ENCODE measurements at regions not wholly inside any gene's neighbourhood (a gene's known extent, or its start where the extent isn't known, plus 50 kb on each side); places are given as distances from the start of the nearest gene placed in this dataset.

GRCh38 chr5:66306105-66306843 is 162.2 kb downstream of the SREK1 start:
- ATAC-seq: peak; percentile 71
- DNase-seq: peak; percentile 17

GRCh38 chr5:66306844-66307315 is 162.8 kb downstream of the SREK1 start:
- DNase-seq (no peak), ATAC-seq (no peak)

- DNase-seq (no peak), ATAC-seq (no peak)
These were observed 163.6 kb downstream of the SREK1 start for GRCh38 chr5:66307647-66308241.

GRCh38 chr5:66312266-66312665 is 168.2 kb downstream of the SREK1 start:
- no peak for ATAC-seq
- no peak for DNase-seq

- ATAC-seq: no peak
- DNase-seq: no peak
These were observed 171.7 kb downstream of the SREK1 start for GRCh38 chr5:66315784-66316183.

GRCh38 chr5:66322786-66323528 is 178.9 kb downstream of the SREK1 start:
- no peak for ATAC-seq
- no peak for DNase-seq

GRCh38 chr5:66323529-66323895 is 179.4 kb downstream of the SREK1 start:
- ATAC-seq (no peak), DNase-seq (no peak)

GRCh38 chr5:66324357-66324756 is 180.3 kb downstream of the SREK1 start:
- DNase-seq (no peak), ATAC-seq (no peak)

- no peak for DNase-seq
- no peak for ATAC-seq
These were observed 182.2 kb downstream of the SREK1 start for GRCh38 chr5:66326276-66326675.

GRCh38 chr5:66327008-66327407 is 182.9 kb downstream of the SREK1 start:
- ATAC-seq (no peak), DNase-seq (no peak)

GRCh38 chr5:66329078-66329477 is 185.0 kb downstream of the SREK1 start:
- DNase-seq (peak; percentile 5), ATAC-seq (peak; percentile 81)

GRCh38 chr5:66333192-66333591 is 189.1 kb downstream of the SREK1 start:
- DNase-seq (no peak), ATAC-seq (no peak)

- ATAC-seq (no peak), DNase-seq (no peak)
These were observed 193.6 kb downstream of the SREK1 start for GRCh38 chr5:66337626-66338226.

- ATAC-seq (no peak), DNase-seq (no peak)
These were observed 194.7 kb downstream of the SREK1 start for GRCh38 chr5:66338828-66339227.

- DNase-seq (no peak), ATAC-seq (no peak)
These were observed 195.8 kb downstream of the SREK1 start for GRCh38 chr5:66339896-66340295.

GRCh38 chr5:66340786-66341185 is 196.7 kb downstream of the SREK1 start:
- no peak for DNase-seq
- no peak for ATAC-seq

- no peak for ATAC-seq
These were observed 198.3 kb downstream of the SREK1 start for GRCh38 chr5:66342341-66342880.

GRCh38 chr5:66343370-66344071 is 199.4 kb downstream of the SREK1 start:
- DNase-seq: no peak

More at GRCh38 chr5:66342341-66342880, 198.3 kb downstream of the SREK1 start:
- no peak for DNase-seq

GRCh38 chr5:66344544-66344943 is 200.4 kb downstream of the SREK1 start:
- DNase-seq: no peak
- no peak for ATAC-seq

More at GRCh38 chr5:66343370-66344071, 199.4 kb downstream of the SREK1 start:
- no peak for ATAC-seq

GRCh38 chr5:66345281-66345680 is 201.2 kb downstream of the SREK1 start:
- no peak for ATAC-seq

GRCh38 chr5:66346869-66347268 is 202.8 kb downstream of the SREK1 start:
- DNase-seq (no peak), ATAC-seq (no peak)

More at GRCh38 chr5:66345281-66345680, 201.2 kb downstream of the SREK1 start:
- DNase-seq: no peak
